GM23338 (cell line): ENCODE measurements at regions not wholly inside any gene's neighbourhood (a gene's known extent, or its start where the extent isn't known, plus 50 kb on each side); places are given as distances from the start of the nearest gene placed in this dataset.

ENCODE experiments used
- ATAC-seq: fragments of 200-7000 bp; cut with Tn5 transposase; 3 replicates; pipeline ENCODE4 v1.9.1; 2020
- DNase-seq: peaks from one replicate; pipeline ENCODE4 v3.0.0-alpha.2; 2015; ENCODE audit warnings: low spot score
- H2AFZ ChIP-seq: fragments of 200-600 bp; sonication (generic); 2 replicates; pipeline ENCODE4 v1.8.0; 2016; ENCODE audit warnings: antibody characterized with exemption, mild to moderate bottlenecking, moderate library complexity
- H3F3A ChIP-seq: fragments of 200-600 bp; sonication (generic); replicated peaks from 2 replicates; pipeline ENCODE4 v1.8.0; 2017; ENCODE audit warnings: antibody characterized with exemption, mixed run types, low read depth
- H3K27ac ChIP-seq: fragments of 200-600 bp; sonication (generic); 2 replicates; pipeline ENCODE4 v1.6.1; 2016; ENCODE audit warnings: low read depth
- H3K27me3 ChIP-seq: fragments of 200-600 bp; sonication (generic); 2 replicates; pipeline ENCODE4 v1.8.0; 2016; ENCODE audit warnings: mild to moderate bottlenecking, mixed run types, moderate library complexity; ENCODE audit not compliant: insufficient read depth
- H3K36me3 ChIP-seq: fragments of 200-600 bp; sonication (generic); 2 replicates; pipeline ENCODE4 v1.8.0; 2016; ENCODE audit warnings: mild to moderate bottlenecking; ENCODE audit not compliant: insufficient read depth
- H3K4me1 ChIP-seq: fragments of 200-600 bp; sonication (generic); 2 replicates; pipeline ENCODE4 v1.8.0; 2016; ENCODE audit warnings: mild to moderate bottlenecking, moderate library complexity; ENCODE audit not compliant: insufficient read depth
- H3K4me2 ChIP-seq: fragments of 200-600 bp; sonication (generic); 2 replicates; pipeline ENCODE4 v1.7.1; 2017; ENCODE audit warnings: mixed run types
- H3K4me3 ChIP-seq: fragments of 200-600 bp; sonication (generic); 2 replicates; pipeline ENCODE4 v1.6.1; 2016; ENCODE audit warnings: mixed run types
- H3K79me2 ChIP-seq: fragments of 200-600 bp; sonication (generic); replicated peaks from 2 replicates; pipeline ENCODE4 v1.8.0; 2017; ENCODE audit warnings: mild to moderate bottlenecking; ENCODE audit not compliant: insufficient read depth
- H3K9me2 ChIP-seq: fragments of 200-600 bp; sonication (generic); 2 replicates; pipeline ENCODE4 v1.8.0; 2017; ENCODE audit not compliant: insufficient read depth
- H4K20me1 ChIP-seq: fragments of 200-600 bp; sonication (generic); replicated peaks from 2 replicates; pipeline ENCODE4 v1.8.0; 2017; ENCODE audit warnings: mild to moderate bottlenecking; ENCODE audit not compliant: insufficient read depth
- H3K27ac Mint-ChIP-seq: 2 replicates; pipeline ENCODE4 v1.8.0; 2020; ENCODE audit warnings: inconsistent platforms, mild to moderate bottlenecking, moderate library complexity, mixed read lengths
- H3K27me3 Mint-ChIP-seq: 3 replicates; pipeline ENCODE4 v1.8.0; 2022; ENCODE audit warnings: low read depth, mild to moderate bottlenecking, moderate library complexity, mixed read lengths, inconsistent platforms; ENCODE audit not compliant: insufficient read depth, poor library complexity
- H3K36me3 Mint-ChIP-seq: 3 replicates; pipeline ENCODE4 v1.8.0; 2021; ENCODE audit warnings: low read depth, mild to moderate bottlenecking, inconsistent platforms, moderate library complexity, mixed read lengths
- H3K4me1 Mint-ChIP-seq: 3 replicates; pipeline ENCODE4 v1.8.0; 2020; ENCODE audit warnings: mild to moderate bottlenecking, inconsistent platforms, mixed read lengths
- H3K4me3 Mint-ChIP-seq: 3 replicates; pipeline ENCODE4 v1.8.0; 2021; ENCODE audit warnings: moderate library complexity, mild to moderate bottlenecking, inconsistent platforms, mixed read lengths
- H3K9me3 Mint-ChIP-seq: 3 replicates; pipeline ENCODE4 v1.8.0; 2020; ENCODE audit warnings: moderate library complexity, mild to moderate bottlenecking, inconsistent platforms, mixed read lengths
- CREB1 ChIP-seq: fragments of 250-450 bp; sonication (Bioruptor Pico); IDR thresholded peaks from 2 replicates; pipeline ENCODE4 v1.5.0; 2020; ENCODE audit warnings: low read depth, mild to moderate bottlenecking, moderate library complexity
- CTCF ChIP-seq, 2 experiments: fragments of 200-600 bp in 1 of 2; sonication (generic) in 1 of 2; conservative IDR thresholded peaks; 2 replicates each; pipeline versions ENCODE4 v1.5.1 to v1.6.1; 2016 to 2017; ENCODE audit warnings: antibody characterized with exemption in 2 of 2, low read depth in 2 of 2, mild to moderate bottlenecking in 2 of 2, moderate library complexity in 1 of 2
- ETS1 ChIP-seq: IDR thresholded peaks from 2 replicates; pipeline ENCODE4 v1.6.1; 2016; ENCODE audit warnings: antibody characterized with exemption
- EZH2 ChIP-seq: fragments of 200-600 bp; sonication (generic); IDR thresholded peaks from one replicate; pipeline ENCODE4 v1.8.0; 2017; ENCODE audit warnings: antibody characterized with exemption, mild to moderate bottlenecking, low read depth; ENCODE audit not compliant: unreplicated experiment
- EZH2phosphoT487 ChIP-seq: fragments of 200-600 bp; sonication (generic); IDR thresholded peaks from one replicate; pipeline ENCODE4 v1.8.1; 2018; ENCODE audit warnings: antibody characterized with exemption; ENCODE audit not compliant: unreplicated experiment
- JUNB ChIP-seq: IDR thresholded peaks from one replicate; pipeline ENCODE4 v1.6.1; 2016; ENCODE audit warnings: antibody characterized with exemption; ENCODE audit not compliant: unreplicated experiment
- NANOG ChIP-seq: IDR thresholded peaks from 2 replicates; pipeline ENCODE4 v1.6.1; 2016; ENCODE audit warnings: antibody characterized with exemption, borderline replicate concordance
- POLR2AphosphoS5 ChIP-seq: IDR thresholded peaks from 2 replicates; pipeline ENCODE4 v1.6.1; 2016; ENCODE audit warnings: antibody characterized with exemption, low read depth
- STAT1 ChIP-seq: IDR thresholded peaks from one replicate; pipeline ENCODE4 v1.6.1; 2016; ENCODE audit warnings: antibody characterized with exemption; ENCODE audit not compliant: unreplicated experiment
- ZNF114 ChIP-seq: fragments of 250-450 bp; sonication (Bioruptor Pico); IDR thresholded peaks from 2 replicates; pipeline ENCODE4 v1.5.0; 2020; ENCODE audit warnings: mild to moderate bottlenecking, moderate library complexity
- ZNF331 ChIP-seq: fragments of 250-450 bp; sonication (Bioruptor Pico); IDR thresholded peaks from 2 replicates; pipeline ENCODE4 v1.5.0; 2020; ENCODE audit warnings: low read depth, mild to moderate bottlenecking, moderate library complexity
- TF ChIP-seq, protein P1 (sequence below): fragments of 250-450 bp; sonication (Bioruptor Pico); IDR thresholded peaks from 2 replicates; pipeline ENCODE4 v1.5.0; 2020; ENCODE audit warnings: mild to moderate bottlenecking, moderate library complexity
- TF ChIP-seq, protein P2 (sequence below): IDR thresholded peaks from one replicate; pipeline ENCODE4 v1.6.1; 2018; ENCODE audit warnings: antibody characterized with exemption; ENCODE audit not compliant: unreplicated experiment

DNA sequence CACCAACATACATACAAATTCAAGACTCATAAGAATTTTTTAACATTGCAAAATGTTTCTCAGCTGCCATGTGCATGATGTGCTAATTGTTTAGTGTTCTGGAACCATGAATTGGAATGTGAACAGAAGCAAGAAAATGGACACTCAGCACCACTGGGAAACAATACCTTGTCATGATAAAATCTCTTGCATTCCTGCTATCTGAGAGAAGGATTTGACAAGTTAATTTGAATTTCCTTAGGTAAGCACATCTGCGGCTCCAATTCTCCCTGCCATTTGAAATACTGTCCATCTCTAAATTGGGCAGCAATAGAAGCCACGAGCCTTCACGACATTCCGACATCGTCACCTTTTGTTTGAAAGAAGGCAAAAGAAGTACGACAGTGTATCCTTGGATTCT lies 1104.6 kb upstream of the MAP3K7 start:
- no peak for TF ChIP-seq CREB1 (CRISPR knock-in tag)
- TF ChIP-seq POLR2AphosphoS5: no peak
- TF ChIP-seq, protein P1, sequence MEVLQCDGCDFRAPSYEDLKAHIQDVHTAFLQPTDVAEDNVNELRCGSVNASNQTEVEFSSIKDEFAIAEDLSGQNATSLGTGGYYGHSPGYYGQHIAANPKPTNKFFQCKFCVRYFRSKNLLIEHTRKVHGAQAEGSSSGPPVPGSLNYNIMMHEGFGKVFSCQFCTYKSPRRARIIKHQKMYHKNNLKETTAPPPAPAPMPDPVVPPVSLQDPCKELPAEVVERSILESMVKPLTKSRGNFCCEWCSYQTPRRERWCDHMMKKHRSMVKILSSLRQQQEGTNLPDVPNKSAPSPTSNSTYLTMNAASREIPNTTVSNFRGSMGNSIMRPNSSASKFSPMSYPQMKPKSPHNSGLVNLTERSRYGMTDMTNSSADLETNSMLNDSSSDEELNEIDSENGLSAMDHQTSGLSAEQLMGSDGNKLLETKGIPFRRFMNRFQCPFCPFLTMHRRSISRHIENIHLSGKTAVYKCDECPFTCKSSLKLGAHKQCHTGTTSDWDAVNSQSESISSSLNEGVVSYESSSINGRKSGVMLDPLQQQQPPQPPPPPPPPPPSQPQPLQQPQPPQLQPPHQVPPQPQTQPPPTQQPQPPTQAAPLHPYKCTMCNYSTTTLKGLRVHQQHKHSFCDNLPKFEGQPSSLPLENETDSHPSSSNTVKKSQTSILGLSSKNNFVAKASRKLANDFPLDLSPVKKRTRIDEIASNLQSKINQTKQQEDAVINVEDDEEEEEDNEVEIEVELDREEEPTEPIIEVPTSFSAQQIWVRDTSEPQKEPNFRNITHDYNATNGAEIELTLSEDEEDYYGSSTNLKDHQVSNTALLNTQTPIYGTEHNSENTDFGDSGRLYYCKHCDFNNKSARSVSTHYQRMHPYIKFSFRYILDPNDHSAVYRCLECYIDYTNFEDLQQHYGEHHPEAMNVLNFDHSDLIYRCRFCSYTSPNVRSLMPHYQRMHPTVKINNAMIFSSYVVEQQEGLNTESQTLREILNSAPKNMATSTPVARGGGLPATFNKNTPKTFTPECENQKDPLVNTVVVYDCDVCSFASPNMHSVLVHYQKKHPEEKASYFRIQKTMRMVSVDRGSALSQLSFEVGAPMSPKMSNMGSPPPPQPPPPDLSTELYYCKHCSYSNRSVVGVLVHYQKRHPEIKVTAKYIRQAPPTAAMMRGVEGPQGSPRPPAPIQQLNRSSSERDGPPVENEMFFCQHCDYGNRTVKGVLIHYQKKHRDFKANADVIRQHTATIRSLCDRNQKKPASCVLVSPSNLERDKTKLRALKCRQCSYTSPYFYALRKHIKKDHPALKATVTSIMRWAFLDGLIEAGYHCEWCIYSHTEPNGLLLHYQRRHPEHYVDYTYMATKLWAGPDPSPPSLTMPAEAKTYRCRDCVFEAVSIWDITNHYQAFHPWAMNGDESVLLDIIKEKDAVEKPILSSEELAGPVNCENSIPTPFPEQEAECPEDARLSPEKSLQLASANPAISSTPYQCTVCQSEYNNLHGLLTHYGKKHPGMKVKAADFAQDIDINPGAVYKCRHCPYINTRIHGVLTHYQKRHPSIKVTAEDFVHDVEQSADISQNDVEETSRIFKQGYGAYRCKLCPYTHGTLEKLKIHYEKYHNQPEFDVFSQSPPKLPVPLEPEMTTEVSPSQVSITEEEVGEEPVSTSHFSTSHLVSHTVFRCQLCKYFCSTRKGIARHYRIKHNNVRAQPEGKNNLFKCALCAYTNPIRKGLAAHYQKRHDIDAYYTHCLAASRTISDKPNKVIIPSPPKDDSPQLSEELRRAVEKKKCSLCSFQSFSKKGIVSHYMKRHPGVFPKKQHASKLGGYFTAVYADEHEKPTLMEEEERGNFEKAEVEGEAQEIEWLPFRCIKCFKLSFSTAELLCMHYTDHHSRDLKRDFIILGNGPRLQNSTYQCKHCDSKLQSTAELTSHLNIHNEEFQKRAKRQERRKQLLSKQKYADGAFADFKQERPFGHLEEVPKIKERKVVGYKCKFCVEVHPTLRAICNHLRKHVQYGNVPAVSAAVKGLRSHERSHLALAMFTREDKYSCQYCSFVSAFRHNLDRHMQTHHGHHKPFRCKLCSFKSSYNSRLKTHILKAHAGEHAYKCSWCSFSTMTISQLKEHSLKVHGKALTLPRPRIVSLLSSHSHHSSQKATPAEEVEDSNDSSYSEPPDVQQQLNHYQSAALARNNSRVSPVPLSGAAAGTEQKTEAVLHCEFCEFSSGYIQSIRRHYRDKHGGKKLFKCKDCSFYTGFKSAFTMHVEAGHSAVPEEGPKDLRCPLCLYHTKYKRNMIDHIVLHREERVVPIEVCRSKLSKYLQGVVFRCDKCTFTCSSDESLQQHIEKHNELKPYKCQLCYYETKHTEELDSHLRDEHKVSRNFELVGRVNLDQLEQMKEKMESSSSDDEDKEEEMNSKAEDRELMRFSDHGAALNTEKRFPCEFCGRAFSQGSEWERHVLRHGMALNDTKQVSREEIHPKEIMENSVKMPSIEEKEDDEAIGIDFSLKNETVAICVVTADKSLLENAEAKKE (CRISPR knock-in tag): no peak
- TF ChIP-seq ZNF331: no peak
- no peak for TF ChIP-seq STAT1
- TF ChIP-seq CTCF (conservative IDR thresholded peaks at IDR 0.05; ENCODE audit: low read depth in 2 of 2): no peak
- no peak for TF ChIP-seq ETS1
- TF ChIP-seq, protein P2, sequence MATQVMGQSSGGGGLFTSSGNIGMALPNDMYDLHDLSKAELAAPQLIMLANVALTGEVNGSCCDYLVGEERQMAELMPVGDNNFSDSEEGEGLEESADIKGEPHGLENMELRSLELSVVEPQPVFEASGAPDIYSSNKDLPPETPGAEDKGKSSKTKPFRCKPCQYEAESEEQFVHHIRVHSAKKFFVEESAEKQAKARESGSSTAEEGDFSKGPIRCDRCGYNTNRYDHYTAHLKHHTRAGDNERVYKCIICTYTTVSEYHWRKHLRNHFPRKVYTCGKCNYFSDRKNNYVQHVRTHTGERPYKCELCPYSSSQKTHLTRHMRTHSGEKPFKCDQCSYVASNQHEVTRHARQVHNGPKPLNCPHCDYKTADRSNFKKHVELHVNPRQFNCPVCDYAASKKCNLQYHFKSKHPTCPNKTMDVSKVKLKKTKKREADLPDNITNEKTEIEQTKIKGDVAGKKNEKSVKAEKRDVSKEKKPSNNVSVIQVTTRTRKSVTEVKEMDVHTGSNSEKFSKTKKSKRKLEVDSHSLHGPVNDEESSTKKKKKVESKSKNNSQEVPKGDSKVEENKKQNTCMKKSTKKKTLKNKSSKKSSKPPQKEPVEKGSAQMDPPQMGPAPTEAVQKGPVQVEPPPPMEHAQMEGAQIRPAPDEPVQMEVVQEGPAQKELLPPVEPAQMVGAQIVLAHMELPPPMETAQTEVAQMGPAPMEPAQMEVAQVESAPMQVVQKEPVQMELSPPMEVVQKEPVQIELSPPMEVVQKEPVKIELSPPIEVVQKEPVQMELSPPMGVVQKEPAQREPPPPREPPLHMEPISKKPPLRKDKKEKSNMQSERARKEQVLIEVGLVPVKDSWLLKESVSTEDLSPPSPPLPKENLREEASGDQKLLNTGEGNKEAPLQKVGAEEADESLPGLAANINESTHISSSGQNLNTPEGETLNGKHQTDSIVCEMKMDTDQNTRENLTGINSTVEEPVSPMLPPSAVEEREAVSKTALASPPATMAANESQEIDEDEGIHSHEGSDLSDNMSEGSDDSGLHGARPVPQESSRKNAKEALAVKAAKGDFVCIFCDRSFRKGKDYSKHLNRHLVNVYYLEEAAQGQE: no peak
- TF ChIP-seq JUNB: no peak
- TF ChIP-seq EZH2phosphoT487: no peak
- TF ChIP-seq ZNF114 (CRISPR knock-in tag): no peak
- no peak for TF ChIP-seq NANOG
- TF ChIP-seq EZH2: no peak
- H3F3A ChIP-seq: no peaks in the 10 kb centered on the region
- H3K4me2 ChIP-seq: no peak overlapping the region
- no peaks in the 10 kb centered on the region for H3K27me3 ChIP-seq
- Mint-ChIP-seq H3K9me3 (no peaks in the 10 kb centered on the region), H3K27ac (no peak overlapping the region), H3K36me3 (no peaks in the 10 kb centered on the region), H3K4me1 (no peaks in the 10 kb centered on the region), H3K4me3 (no peak overlapping the region), H3K27me3 (no peaks in the 10 kb centered on the region)
- H3K36me3 ChIP-seq: no peaks in the 10 kb centered on the region
- H3K9me2 ChIP-seq: no peaks in the 10 kb centered on the region
- DNase-seq (no peak), ATAC-seq (no peak)
- no peak overlapping the region for H2AFZ ChIP-seq
- no peaks in the 10 kb centered on the region for H4K20me1 ChIP-seq
- no peaks in the 10 kb centered on the region for H3K79me2 ChIP-seq
- no peak overlapping the region for H3K27ac ChIP-seq
- no peaks in the 10 kb centered on the region for H3K4me1 ChIP-seq
- H3K4me3 ChIP-seq: no peak overlapping the region
